ENCODE measurements at regions not wholly inside any gene's neighbourhood (a gene's known extent, or its start where the extent isn't known, plus 50 kb on each side); places are given as distances from the start of the nearest gene placed in this dataset.

DNA sequence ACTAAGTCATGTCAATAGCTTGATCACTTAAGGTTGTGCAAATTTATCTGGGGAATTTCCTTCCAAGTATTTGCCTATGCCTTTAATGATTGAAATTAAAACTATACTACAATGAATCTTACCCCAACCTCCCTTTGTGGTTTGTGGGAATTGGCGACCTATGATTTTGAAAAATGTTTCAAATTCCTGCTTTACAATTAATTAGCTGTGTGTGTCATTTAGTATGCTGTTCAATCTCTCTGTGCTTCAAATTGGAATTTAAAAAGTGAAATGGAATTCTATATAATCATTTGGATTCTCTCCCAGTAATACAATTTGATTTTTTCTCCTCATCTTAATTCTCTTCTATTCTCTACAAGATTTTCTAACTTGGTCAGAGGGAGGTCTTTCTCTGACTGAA is 2319.5 kb downstream of the ARAP2 start:
- TF ChIP-seq PATZ1 (CRISPR knock-in tag; IDR thresholded peaks at IDR 0.05; ENCODE audit: borderline replicate concordance) (peak; percentile 57; the same call in 1 of the 2 replicates), ESRRG (CRISPR knock-in tag; IDR thresholded peaks at IDR 0.05) (no peak), ZFP3 (CRISPR knock-in tag; IDR thresholded peaks at IDR 0.05) (no peak), TCF4 (CRISPR knock-in tag; IDR thresholded peaks at IDR 0.05; ENCODE audit: borderline replicate concordance) (no peak), ZFP30 (CRISPR knock-in tag; IDR thresholded peaks at IDR 0.05) (no peak), CREB5 (CRISPR knock-in tag; IDR thresholded peaks at IDR 0.05; ENCODE audit: low read depth) (peak; percentile 62)
- TF ChIP-seq, protein P1, sequence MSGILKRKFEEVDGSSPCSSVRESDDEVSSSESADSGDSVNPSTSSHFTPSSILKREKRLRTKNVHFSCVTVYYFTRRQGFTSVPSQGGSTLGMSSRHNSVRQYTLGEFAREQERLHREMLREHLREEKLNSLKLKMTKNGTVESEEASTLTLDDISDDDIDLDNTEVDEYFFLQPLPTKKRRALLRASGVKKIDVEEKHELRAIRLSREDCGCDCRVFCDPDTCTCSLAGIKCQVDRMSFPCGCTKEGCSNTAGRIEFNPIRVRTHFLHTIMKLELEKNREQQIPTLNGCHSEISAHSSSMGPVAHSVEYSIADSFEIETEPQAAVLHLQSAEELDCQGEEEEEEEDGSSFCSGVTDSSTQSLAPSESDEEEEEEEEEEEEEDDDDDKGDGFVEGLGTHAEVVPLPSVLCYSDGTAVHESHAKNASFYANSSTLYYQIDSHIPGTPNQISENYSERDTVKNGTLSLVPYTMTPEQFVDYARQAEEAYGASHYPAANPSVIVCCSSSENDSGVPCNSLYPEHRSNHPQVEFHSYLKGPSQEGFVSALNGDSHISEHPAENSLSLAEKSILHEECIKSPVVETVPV (CRISPR knock-in tag; IDR thresholded peaks at IDR 0.05): no peak

Measured in SK-N-SH treated with all-trans-retinoic acid at 6 μM for 48 hours (cell line).